PC-3 (cell line): ENCODE measurements at regions not wholly inside any gene's neighbourhood (a gene's known extent, or its start where the extent isn't known, plus 50 kb on each side); places are given as distances from the start of the nearest gene placed in this dataset.
"Not testable (repeated sequence)": the region's sequence is repeated elsewhere in the genome, so short reads cannot be mapped to it uniquely, and the experiment has no call there.

Experiments
- ATAC-seq: fragments of 200-7000 bp; cut with Tn5 transposase; 2 replicates; pipeline ENCODE4 v1.9.1; 2020; ENCODE audit warnings: mild to moderate bottlenecking, moderate library complexity
- BruUV-seq: library from RNA; stranded (reverse); fragments of 400-500 nt; replicated peaks from 2 replicates; lab custom pipeline; 2021; lab: Mats Ljungman, UMichigan
- CTCF ChIA-PET: fragments of 300-600 bp; sonication (Branson Sonifier 250); formaldehyde crosslinking; loops from one replicate; lab custom pipeline; 2022; ENCODE audit warnings: antibody characterized with exemption; lab: Charles Lee
- POLR2A ChIA-PET: fragments of 300-600 bp; sonication (Branson Sonifier 250); formaldehyde crosslinking; loops from one replicate; lab custom pipeline; 2022; ENCODE audit warnings: antibody characterized with exemption; ENCODE audit not compliant: unreplicated experiment; lab: Charles Lee
- DNase-seq: peaks from one replicate; pipeline ENCODE4 v3.0.0-alpha.2; 2015
- H2AFZ ChIP-seq: fragments of 300-600 bp; sonication (generic); 2 replicates; pipeline ENCODE4 v1.6.0; 2016; ENCODE audit warnings: antibody characterized with exemption, low read length
- H3F3A ChIP-seq: fragments of 300-600 bp; sonication (generic); one replicate; pipeline ENCODE4 v1.6.0; 2017; ENCODE audit warnings: antibody characterized with exemption, low read length, control low read depth, mild to moderate bottlenecking; ENCODE audit not compliant: unreplicated experiment
- H3K27ac ChIP-seq: fragments of 300-600 bp; sonication (generic); 2 replicates; pipeline ENCODE4 v1.5.1; 2016; ENCODE audit warnings: mild to moderate bottlenecking, low read length
- H3K27me3 ChIP-seq: fragments of 300-600 bp; sonication (generic); 2 replicates; pipeline ENCODE4 v1.6.1; 2016; ENCODE audit warnings: low read length, mixed read lengths
- H3K36me3 ChIP-seq: fragments of 300-600 bp; sonication (generic); 2 replicates; pipeline ENCODE4 v1.6.1; 2016; ENCODE audit warnings: low read depth, mixed run types, low read length, mixed read lengths
- H3K4me1 ChIP-seq: fragments of 300-600 bp; sonication (generic); 2 replicates; pipeline ENCODE4 v1.5.1; 2016; ENCODE audit warnings: low read length; ENCODE audit not compliant: insufficient read depth
- H3K4me2 ChIP-seq: fragments of 300-600 bp; sonication (generic); 2 replicates; pipeline ENCODE4 v1.6.0; 2016; ENCODE audit warnings: low read length
- H3K4me3 ChIP-seq: fragments of 300-600 bp; sonication (generic); 2 replicates; pipeline ENCODE4 v1.5.1; 2016; ENCODE audit warnings: mild to moderate bottlenecking, low read length, mixed read lengths
- H3K79me2 ChIP-seq: fragments of 300-600 bp; sonication (generic); 2 replicates; pipeline ENCODE4 v1.6.1; 2017; ENCODE audit warnings: low read length, mixed read lengths
- H3K9ac ChIP-seq: fragments of 300-600 bp; sonication (generic); 2 replicates; pipeline ENCODE4 v1.6.0; 2016; ENCODE audit warnings: mild to moderate bottlenecking, low read length
- H3K9me2 ChIP-seq: fragments of 300-600 bp; sonication (generic); replicated peaks from 2 replicates; pipeline ENCODE4 v1.6.1; 2016; ENCODE audit warnings: mixed run types, low read length, mixed read lengths
- H3K9me3 ChIP-seq: fragments of 300-600 bp; sonication (generic); 2 replicates; pipeline ENCODE4 v1.6.1; 2016; ENCODE audit warnings: low read length, mixed read lengths
- H4K20me1 ChIP-seq: fragments of 300-600 bp; sonication (generic); 2 replicates; pipeline ENCODE4 v1.6.1; 2016; ENCODE audit warnings: low read length, mixed read lengths
- EZH2 ChIP-seq: fragments of 300-600 bp; sonication (generic); IDR thresholded peaks from one replicate; pipeline ENCODE4 v1.6.1; 2017; ENCODE audit warnings: antibody characterized with exemption, mild to moderate bottlenecking, low read length; ENCODE audit not compliant: unreplicated experiment
- EZH2phosphoT487 ChIP-seq: fragments of 300-600 bp; sonication (generic); IDR thresholded peaks from 2 replicates; pipeline ENCODE4 v1.6.1; 2018; ENCODE audit warnings: mild to moderate bottlenecking, antibody characterized with exemption, low read length, borderline replicate concordance
- intact Hi-C: fragments of 100-400 bp; cut with micrococcal nuclease; formaldehyde crosslinking; loops from 2 replicates; pipeline ENCODE4 v1.9.0; 2023
- TF ChIP-seq, protein P1 (sequence below): fragments of 300-600 bp; sonication (generic); conservative IDR thresholded peaks from 2 replicates; pipeline ENCODE4 v1.5.1; 2017; ENCODE audit warnings: antibody characterized with exemption, low read depth, mild to moderate bottlenecking, low read length

DNA sequence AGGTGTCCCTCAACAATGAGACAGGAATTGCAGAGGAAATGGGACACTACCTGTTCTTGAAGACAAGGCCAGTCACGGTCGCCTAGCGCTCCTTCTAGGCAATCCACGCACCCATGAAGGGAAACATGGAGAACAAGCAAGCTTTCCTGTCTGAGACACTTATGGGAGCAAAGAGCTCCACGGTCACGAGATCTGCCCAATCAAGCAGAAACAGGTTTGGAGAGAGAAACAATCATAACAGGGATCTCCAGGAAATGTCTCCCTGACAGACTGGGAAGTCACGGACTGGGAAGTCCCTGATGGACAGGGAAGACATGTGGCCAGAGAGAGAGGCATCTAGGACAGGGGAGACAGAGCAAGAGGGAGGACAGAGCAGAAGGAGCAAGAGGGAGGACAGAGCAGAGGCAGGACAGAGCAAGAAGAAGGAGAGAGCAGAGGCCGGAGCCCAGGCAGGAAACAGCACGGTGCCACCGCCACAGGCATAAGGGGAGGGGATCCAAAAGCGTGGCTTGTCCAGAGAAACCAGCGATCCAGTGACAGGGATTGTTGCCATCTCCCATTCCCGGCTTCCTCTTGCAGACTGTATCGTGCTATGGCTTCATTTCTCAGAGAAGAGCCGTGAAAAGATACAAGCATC is 167.8 kb upstream of the ZNF337 start:
- BruUV-seq = no TSS peak

DNA sequence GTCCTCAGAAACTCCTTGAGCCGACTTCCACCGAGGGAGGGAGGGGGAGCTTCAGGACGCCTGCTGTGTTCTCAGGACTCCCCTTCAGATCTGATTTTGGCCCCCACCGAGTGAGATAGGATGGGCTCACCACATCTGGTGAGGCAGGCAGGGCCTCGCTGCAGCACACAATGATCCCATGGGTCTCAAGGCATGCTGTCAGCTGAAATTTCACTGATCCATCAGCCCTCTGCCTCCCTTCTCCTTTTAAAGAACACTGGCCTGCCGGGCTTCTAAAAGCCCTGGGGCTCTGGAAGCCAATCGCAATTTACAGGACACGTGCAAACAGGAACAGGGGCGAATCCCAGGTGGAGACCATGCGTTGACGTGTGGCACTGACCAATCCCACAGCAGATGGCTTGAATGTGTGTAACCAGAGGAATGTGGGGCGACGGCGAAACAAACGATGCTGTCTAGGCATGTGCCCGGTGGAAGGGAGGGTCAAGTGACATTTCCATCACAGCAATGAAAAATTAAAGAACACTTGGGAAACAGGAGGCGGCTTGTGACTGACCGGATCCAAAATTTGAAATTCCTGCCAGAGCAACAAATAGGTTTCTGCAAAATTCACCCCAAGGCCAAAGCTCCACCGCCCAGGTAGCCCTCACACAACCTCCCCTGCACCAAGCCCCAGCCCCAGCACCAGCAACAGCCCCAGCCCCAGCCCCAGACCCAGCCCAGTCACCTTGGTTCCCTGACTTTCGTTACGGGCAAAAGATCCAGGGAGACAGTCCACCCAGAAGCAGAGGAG is 167.1 kb upstream of the ZNF337 start:
- Histone ChIP-seq H3K36me3 (no peaks in the 10 kb centered on the region), H3K27me3 (peaks cover 9% of the 10 kb centered on the region), H4K20me1 (no peaks in the 10 kb centered on the region), H3K27ac (no peak overlapping the region), H3K79me2 (no peaks in the 10 kb centered on the region), H3F3A (no peaks in the 10 kb centered on the region), H3K4me2 (peak overlapping the region; percentile 93), H3K4me3 (peak overlapping the region; percentile 69), H3K9me2 (no peaks in the 10 kb centered on the region), H2AFZ (peak overlapping the region; percentile 95), H3K9me3 (no peaks in the 10 kb centered on the region), H3K4me1 (peaks cover 29% of the 10 kb centered on the region), H3K9ac (peak overlapping the region; percentile 38; the same call in 1 of the 2 replicates)
- intact Hi-C loops = no loop called here
- no peak for TF ChIP-seq EZH2phosphoT487
- TF ChIP-seq, protein P1, sequence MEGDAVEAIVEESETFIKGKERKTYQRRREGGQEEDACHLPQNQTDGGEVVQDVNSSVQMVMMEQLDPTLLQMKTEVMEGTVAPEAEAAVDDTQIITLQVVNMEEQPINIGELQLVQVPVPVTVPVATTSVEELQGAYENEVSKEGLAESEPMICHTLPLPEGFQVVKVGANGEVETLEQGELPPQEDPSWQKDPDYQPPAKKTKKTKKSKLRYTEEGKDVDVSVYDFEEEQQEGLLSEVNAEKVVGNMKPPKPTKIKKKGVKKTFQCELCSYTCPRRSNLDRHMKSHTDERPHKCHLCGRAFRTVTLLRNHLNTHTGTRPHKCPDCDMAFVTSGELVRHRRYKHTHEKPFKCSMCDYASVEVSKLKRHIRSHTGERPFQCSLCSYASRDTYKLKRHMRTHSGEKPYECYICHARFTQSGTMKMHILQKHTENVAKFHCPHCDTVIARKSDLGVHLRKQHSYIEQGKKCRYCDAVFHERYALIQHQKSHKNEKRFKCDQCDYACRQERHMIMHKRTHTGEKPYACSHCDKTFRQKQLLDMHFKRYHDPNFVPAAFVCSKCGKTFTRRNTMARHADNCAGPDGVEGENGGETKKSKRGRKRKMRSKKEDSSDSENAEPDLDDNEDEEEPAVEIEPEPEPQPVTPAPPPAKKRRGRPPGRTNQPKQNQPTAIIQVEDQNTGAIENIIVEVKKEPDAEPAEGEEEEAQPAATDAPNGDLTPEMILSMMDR = no peak
- ChIA-PET POLR2A (no interaction called here), CTCF (no interaction called here)
- ATAC-seq = no peak
- peak; percentile 34 for DNase-seq
- BruUV-seq = no TSS peak

More for the DNA sequence above, 167.8 kb upstream of the ZNF337 start:
- DNase-seq = no peak
- H3K9me2 ChIP-seq = no peaks in the 10 kb centered on the region
- CTCF ChIA-PET = no interaction called here
- TF ChIP-seq EZH2 = no peak
- TF ChIP-seq, protein P1 = no peak
- TF ChIP-seq EZH2phosphoT487 = no peak
- no peaks in the 10 kb centered on the region for H3K9me3 ChIP-seq
- no peaks in the 10 kb centered on the region for H4K20me1 ChIP-seq
- POLR2A ChIA-PET = no interaction called here
- no peaks in the 10 kb centered on the region for H3K36me3 ChIP-seq
- H3K9ac ChIP-seq = no peak overlapping the region
- intact Hi-C loops = no loop called here
- no peak overlapping the region for H3K4me2 ChIP-seq
- H3K4me3 ChIP-seq = no peak overlapping the region
- peaks cover 9% of the 10 kb centered on the region for H3K27me3 ChIP-seq
- H3K4me1 ChIP-seq = peaks cover 29% of the 10 kb centered on the region
- no peak for ATAC-seq
- H2AFZ ChIP-seq = no peak overlapping the region
- no peaks in the 10 kb centered on the region for H3K79me2 ChIP-seq
- H3F3A ChIP-seq = no peaks in the 10 kb centered on the region
- H3K27ac ChIP-seq = no peak overlapping the region

DNA sequence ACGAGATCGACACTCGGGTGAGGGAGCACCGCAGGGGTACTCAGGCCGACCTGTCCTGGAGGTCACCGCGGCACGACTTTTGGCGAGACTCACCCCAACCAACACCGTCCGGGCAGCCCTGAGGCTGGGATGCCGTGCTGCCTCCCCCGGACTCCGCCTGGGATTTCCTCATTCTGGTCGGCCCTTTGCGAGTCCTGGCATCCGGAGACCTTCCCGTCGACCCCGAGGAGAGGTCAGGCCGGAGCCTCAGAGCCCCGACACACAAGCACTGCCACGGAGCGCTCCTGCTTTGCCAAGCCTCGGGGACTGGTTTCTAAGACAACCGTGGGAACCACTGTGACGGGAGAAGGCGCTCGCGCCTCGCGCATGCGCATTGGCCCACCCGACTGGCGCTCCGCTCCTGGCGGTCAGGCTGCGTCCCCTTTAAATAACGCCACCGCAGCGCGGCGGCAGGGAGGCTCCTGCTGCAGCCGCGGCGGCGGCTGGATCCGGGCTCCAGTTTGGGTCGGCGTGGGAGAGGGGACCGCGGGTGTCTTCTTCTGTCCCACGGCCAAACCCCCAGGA is 166.4 kb upstream of the ZNF337 start:
- H2AFZ ChIP-seq = peak overlapping the region; percentile 95
- H3K79me2 ChIP-seq, POLR2A ChIA-PET, CTCF ChIA-PET, H4K20me1 ChIP-seq, BruUV-seq, H3K36me3 ChIP-seq, intact Hi-C loops, H3F3A ChIP-seq, H3K27ac ChIP-seq, H3K9me2 ChIP-seq, H3K9me3 ChIP-seq, H3K27me3 ChIP-seq: not testable (repeated sequence)
- peaks cover 29% of the 10 kb centered on the region for H3K4me1 ChIP-seq
- H3K4me3 ChIP-seq = peak overlapping the region; percentile 69
- H3K9ac ChIP-seq = peak overlapping the region; percentile 38; the same call in 1 of the 2 replicates
- DNase-seq = peak; percentile 95
- H3K4me2 ChIP-seq = peak overlapping the region; percentile 93
- peak; percentile 30 for ATAC-seq
